ENCODE measurements at regions not wholly inside any gene's neighbourhood (a gene's known extent, or its start where the extent isn't known, plus 50 kb on each side); places are given as distances from the start of the nearest gene placed in this dataset.

- TF ChIP-seq POLR2AphosphoS5 (IDR thresholded peaks at IDR 0.05; ENCODE audit: low read depth) (no peak), EZH2phosphoT487 (IDR thresholded peaks at IDR 0.05; ENCODE audit: unreplicated experiment) (no peak), ZNF114 (CRISPR knock-in tag; IDR thresholded peaks at IDR 0.05) (no peak), EZH2 (IDR thresholded peaks at IDR 0.05; ENCODE audit: low read depth, unreplicated experiment) (no peak), CREB1 (CRISPR knock-in tag; IDR thresholded peaks at IDR 0.05; ENCODE audit: low read depth) (no peak), ETS1 (IDR thresholded peaks at IDR 0.05) (no peak), ZNF331 (CRISPR knock-in tag; IDR thresholded peaks at IDR 0.05; ENCODE audit: low read depth) (no peak), JUNB (IDR thresholded peaks at IDR 0.05; ENCODE audit: unreplicated experiment) (no peak), NANOG (IDR thresholded peaks at IDR 0.05; ENCODE audit: borderline replicate concordance) (no peak), STAT1 (IDR thresholded peaks at IDR 0.05; ENCODE audit: unreplicated experiment) (no peak)
- TF ChIP-seq, protein P1, sequence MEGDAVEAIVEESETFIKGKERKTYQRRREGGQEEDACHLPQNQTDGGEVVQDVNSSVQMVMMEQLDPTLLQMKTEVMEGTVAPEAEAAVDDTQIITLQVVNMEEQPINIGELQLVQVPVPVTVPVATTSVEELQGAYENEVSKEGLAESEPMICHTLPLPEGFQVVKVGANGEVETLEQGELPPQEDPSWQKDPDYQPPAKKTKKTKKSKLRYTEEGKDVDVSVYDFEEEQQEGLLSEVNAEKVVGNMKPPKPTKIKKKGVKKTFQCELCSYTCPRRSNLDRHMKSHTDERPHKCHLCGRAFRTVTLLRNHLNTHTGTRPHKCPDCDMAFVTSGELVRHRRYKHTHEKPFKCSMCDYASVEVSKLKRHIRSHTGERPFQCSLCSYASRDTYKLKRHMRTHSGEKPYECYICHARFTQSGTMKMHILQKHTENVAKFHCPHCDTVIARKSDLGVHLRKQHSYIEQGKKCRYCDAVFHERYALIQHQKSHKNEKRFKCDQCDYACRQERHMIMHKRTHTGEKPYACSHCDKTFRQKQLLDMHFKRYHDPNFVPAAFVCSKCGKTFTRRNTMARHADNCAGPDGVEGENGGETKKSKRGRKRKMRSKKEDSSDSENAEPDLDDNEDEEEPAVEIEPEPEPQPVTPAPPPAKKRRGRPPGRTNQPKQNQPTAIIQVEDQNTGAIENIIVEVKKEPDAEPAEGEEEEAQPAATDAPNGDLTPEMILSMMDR (conservative IDR thresholded peaks at IDR 0.05; ENCODE audit: low read depth in 2 of 2): no peak
- TF ChIP-seq, protein P2, sequence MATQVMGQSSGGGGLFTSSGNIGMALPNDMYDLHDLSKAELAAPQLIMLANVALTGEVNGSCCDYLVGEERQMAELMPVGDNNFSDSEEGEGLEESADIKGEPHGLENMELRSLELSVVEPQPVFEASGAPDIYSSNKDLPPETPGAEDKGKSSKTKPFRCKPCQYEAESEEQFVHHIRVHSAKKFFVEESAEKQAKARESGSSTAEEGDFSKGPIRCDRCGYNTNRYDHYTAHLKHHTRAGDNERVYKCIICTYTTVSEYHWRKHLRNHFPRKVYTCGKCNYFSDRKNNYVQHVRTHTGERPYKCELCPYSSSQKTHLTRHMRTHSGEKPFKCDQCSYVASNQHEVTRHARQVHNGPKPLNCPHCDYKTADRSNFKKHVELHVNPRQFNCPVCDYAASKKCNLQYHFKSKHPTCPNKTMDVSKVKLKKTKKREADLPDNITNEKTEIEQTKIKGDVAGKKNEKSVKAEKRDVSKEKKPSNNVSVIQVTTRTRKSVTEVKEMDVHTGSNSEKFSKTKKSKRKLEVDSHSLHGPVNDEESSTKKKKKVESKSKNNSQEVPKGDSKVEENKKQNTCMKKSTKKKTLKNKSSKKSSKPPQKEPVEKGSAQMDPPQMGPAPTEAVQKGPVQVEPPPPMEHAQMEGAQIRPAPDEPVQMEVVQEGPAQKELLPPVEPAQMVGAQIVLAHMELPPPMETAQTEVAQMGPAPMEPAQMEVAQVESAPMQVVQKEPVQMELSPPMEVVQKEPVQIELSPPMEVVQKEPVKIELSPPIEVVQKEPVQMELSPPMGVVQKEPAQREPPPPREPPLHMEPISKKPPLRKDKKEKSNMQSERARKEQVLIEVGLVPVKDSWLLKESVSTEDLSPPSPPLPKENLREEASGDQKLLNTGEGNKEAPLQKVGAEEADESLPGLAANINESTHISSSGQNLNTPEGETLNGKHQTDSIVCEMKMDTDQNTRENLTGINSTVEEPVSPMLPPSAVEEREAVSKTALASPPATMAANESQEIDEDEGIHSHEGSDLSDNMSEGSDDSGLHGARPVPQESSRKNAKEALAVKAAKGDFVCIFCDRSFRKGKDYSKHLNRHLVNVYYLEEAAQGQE (IDR thresholded peaks at IDR 0.05; ENCODE audit: unreplicated experiment): no peak
Observed at GRCh38 chr2:217512259-217512658, 490.5 kb downstream of the TNS1 start.
